ENCODE measurements at regions not wholly inside any gene's neighbourhood (a gene's known extent, or its start where the extent isn't known, plus 50 kb on each side); places are given as distances from the start of the nearest gene placed in this dataset.

DNA sequence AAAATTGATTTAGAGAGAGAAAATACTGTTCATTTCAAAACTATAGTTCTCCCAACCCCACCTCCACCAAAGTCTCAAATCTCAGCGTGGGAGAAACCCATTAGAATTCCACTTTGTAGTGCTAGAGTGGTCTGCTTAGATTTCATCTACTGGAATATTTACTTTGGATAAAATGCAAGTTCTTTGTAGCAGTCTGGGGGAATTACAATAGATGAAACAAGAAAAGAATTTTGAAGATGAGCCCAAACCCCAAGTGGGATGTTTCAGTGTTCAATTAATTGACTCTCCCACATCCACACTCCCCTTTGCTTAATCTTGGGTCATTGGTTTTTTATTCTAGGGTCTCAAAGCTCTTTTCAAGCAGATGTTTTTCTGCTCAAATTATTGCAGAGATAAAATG, 97.8 kb downstream of the RPL22L1 start:
- Histone ChIP-seq H3K27me3 (no peaks in the 10 kb centered on the region), H3K9me3 (no peaks in the 10 kb centered on the region), H3K4me1 (no peaks in the 10 kb centered on the region), H3K27ac (no peak overlapping the region), H3K36me3 (no peaks in the 10 kb centered on the region), H3K4me3 (no peak overlapping the region)
- intact Hi-C loops (cut with DNase I): no loop called here
- DNase-seq (ENCODE audit: extremely low spot score in 2 of 2): no peak
- TF ChIP-seq POLR2A (IDR thresholded peaks at IDR 0.05) (no peak), POLR2AphosphoS5 (IDR thresholded peaks at IDR 0.05; ENCODE audit: insufficient read depth in 1 of 2, low read depth in 1 of 2) (no peak)
- TF ChIP-seq, protein P1, sequence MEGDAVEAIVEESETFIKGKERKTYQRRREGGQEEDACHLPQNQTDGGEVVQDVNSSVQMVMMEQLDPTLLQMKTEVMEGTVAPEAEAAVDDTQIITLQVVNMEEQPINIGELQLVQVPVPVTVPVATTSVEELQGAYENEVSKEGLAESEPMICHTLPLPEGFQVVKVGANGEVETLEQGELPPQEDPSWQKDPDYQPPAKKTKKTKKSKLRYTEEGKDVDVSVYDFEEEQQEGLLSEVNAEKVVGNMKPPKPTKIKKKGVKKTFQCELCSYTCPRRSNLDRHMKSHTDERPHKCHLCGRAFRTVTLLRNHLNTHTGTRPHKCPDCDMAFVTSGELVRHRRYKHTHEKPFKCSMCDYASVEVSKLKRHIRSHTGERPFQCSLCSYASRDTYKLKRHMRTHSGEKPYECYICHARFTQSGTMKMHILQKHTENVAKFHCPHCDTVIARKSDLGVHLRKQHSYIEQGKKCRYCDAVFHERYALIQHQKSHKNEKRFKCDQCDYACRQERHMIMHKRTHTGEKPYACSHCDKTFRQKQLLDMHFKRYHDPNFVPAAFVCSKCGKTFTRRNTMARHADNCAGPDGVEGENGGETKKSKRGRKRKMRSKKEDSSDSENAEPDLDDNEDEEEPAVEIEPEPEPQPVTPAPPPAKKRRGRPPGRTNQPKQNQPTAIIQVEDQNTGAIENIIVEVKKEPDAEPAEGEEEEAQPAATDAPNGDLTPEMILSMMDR (IDR thresholded peaks at IDR 0.05): no peak

DNA sequence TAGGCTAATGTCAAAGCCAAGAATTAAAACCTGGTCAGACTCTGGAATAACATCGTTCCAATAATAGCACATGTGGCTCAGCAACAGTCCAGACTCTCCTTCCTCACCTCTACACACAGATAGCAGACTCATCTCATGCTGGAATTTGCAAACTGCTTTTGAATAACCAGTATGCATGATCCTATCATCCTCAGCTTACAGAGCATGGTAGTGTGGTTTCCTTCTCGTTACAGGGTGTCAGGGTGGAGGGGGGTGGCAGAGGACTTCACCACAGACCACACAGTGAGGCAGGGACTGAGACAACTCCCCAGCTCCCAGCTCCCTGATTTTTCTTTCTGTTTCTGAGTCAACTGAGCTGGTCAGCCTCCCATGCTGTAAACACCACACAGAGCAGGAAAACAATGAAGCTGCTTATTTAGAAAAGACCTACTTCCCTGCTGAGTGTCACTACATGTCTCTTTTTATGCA, 101.6 kb downstream of the RPL22L1 start:
- peaks cover 11% of the 10 kb centered on the region for H3K4me1 ChIP-seq
- no peak for TF ChIP-seq POLR2A (IDR thresholded peaks at IDR 0.05)
- TF ChIP-seq, protein P1 (IDR thresholded peaks at IDR 0.05): no peak
- TF ChIP-seq POLR2AphosphoS5 (IDR thresholded peaks at IDR 0.05; ENCODE audit: insufficient read depth in 1 of 2, low read depth in 1 of 2): no peak
- no peaks in the 10 kb centered on the region for H3K9me3 ChIP-seq
- no peak overlapping the region for H3K4me3 ChIP-seq
- intact Hi-C loops (cut with DNase I): no loop called here
- no peaks in the 10 kb centered on the region for H3K27me3 ChIP-seq
- DNase-seq (ENCODE audit: extremely low spot score in 2 of 2): no peak
- no peak overlapping the region for H3K27ac ChIP-seq
- H3K36me3 ChIP-seq: no peaks in the 10 kb centered on the region

DNA sequence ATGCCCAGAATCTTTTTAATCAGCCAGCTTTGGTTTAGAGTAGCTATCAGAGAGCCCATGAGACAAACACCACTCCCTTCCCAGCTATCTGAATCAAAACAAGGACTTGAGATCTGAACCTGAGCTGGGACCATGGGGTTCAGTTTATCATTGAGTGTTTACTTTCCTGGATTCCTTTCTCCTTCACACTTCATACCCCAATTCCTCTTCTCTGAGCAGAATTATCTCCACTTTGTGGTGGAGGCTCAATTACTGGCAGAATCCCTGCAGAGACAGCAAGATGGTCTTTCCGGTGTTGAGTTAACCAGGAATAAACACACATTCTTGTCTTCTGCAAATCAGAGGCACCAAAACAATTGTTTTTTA, 102.4 kb downstream of the RPL22L1 start:
- Histone ChIP-seq H3K9me3 (no peaks in the 10 kb centered on the region), H3K4me1 (peaks cover 11% of the 10 kb centered on the region), H3K27me3 (no peaks in the 10 kb centered on the region), H3K4me3 (no peak overlapping the region), H3K27ac (no peak overlapping the region), H3K36me3 (no peaks in the 10 kb centered on the region)
- intact Hi-C loops (cut with DNase I): no loop called here
- DNase-seq (ENCODE audit: extremely low spot score in 2 of 2): no peak
- TF ChIP-seq, protein P1 (IDR thresholded peaks at IDR 0.05): no peak
- TF ChIP-seq POLR2A (IDR thresholded peaks at IDR 0.05): no peak
- no peak for TF ChIP-seq POLR2AphosphoS5 (IDR thresholded peaks at IDR 0.05; ENCODE audit: insufficient read depth in 1 of 2, low read depth in 1 of 2)

DNA sequence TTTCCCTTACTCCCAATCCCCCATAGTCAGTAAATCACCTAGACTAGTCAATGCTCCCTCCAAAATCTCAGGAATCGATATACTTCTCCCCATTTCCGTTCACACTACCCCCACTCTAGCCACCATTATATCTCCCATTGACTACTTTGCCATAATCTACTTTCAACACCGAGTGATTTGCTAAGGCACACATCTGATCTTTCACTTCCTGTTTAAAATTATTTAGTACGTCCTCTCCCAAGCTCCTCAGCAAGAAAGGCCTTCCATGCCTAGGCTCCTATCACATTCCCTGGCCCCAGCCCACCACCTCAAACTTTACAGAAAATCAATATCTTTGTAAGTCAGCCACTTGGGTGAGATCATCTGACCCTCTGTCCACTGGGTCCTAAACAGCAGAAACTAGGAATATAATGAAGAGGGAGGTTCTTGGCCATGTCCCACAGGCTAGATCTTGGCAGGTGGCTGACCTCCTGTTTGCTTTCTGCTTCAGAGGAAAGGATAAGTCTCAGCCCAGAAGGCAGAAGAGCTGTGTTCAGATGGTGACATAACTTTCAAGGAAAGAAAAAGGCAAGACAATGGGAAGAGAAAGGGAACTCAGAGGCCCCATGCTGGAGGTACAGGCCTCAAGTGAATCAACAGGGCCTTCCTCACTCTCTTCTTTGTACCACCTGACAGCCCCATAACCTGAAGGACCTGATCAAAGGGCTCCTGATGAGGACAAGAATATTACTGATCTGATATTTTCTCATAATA, 103.0 kb downstream of the RPL22L1 start:
- TF ChIP-seq POLR2AphosphoS5 (IDR thresholded peaks at IDR 0.05; ENCODE audit: insufficient read depth in 1 of 2, low read depth in 1 of 2) (no peak), POLR2A (IDR thresholded peaks at IDR 0.05) (no peak)
- TF ChIP-seq, protein P1 (IDR thresholded peaks at IDR 0.05): no peak
- no peaks in the 10 kb centered on the region for H3K9me3 ChIP-seq
- intact Hi-C loops (cut with DNase I): no loop called here
- no peaks in the 10 kb centered on the region for H3K27me3 ChIP-seq
- no peaks in the 10 kb centered on the region for H3K36me3 ChIP-seq
- no peak overlapping the region for H3K27ac ChIP-seq
- DNase-seq (ENCODE audit: extremely low spot score in 2 of 2): no peak
- H3K4me1 ChIP-seq: peaks cover 11% of the 10 kb centered on the region
- H3K4me3 ChIP-seq: no peak overlapping the region

DNA sequence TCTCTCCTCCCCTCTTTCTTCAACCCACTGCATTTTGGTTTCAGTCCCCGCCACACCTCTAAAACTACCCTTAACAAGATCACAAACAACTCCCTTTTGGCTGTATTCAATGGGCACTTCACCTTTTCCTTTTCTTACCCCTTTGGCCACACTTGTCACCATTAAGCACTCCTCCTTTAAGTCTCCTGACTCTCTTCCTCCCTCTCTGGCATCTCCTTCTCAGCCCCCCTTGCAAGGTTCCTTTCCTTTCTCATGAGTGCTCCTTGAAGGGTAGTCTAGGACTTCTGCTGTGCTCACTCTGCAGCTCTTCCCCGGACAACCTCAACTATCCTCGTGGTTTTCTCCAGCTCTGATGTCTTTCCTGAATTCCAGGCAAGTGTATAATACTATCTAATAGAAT, 103.7 kb downstream of the RPL22L1 start:
- Histone ChIP-seq H3K4me3 (no peak overlapping the region), H3K27me3 (no peaks in the 10 kb centered on the region), H3K4me1 (peaks cover 11% of the 10 kb centered on the region), H3K9me3 (no peaks in the 10 kb centered on the region), H3K36me3 (no peaks in the 10 kb centered on the region), H3K27ac (no peak overlapping the region)
- DNase-seq (ENCODE audit: extremely low spot score in 2 of 2): no peak
- intact Hi-C loops (cut with DNase I): no loop called here
- TF ChIP-seq, protein P1 (IDR thresholded peaks at IDR 0.05): no peak
- TF ChIP-seq POLR2AphosphoS5 (IDR thresholded peaks at IDR 0.05; ENCODE audit: insufficient read depth in 1 of 2, low read depth in 1 of 2) (no peak), POLR2A (IDR thresholded peaks at IDR 0.05) (no peak)

Measured in vagina (tissue), 2 donors.